DOHH2 (cell line): ENCODE measurements at regions not wholly inside any gene's neighbourhood (a gene's known extent, or its start where the extent isn't known, plus 50 kb on each side); places are given as distances from the start of the nearest gene placed in this dataset.

Source experiments
- EZH2phosphoT487 ChIP-seq: fragments of 200-600 bp; sonication (generic); IDR thresholded peaks from 2 replicates; pipeline ENCODE4 v1.6.1; 2017; ENCODE audit warnings: borderline replicate concordance, mild to moderate bottlenecking, antibody characterized with exemption, low read length, moderate library complexity, mixed read lengths
- TF ChIP-seq, protein P1 (sequence below): fragments of 200-600 bp; sonication (generic); IDR thresholded peaks from one replicate; pipeline ENCODE4 v1.5.1; 2014; ENCODE audit warnings: antibody characterized with exemption, mild to moderate bottlenecking, low read depth, low read length; ENCODE audit not compliant: poor library complexity, severe bottlenecking

DNA sequence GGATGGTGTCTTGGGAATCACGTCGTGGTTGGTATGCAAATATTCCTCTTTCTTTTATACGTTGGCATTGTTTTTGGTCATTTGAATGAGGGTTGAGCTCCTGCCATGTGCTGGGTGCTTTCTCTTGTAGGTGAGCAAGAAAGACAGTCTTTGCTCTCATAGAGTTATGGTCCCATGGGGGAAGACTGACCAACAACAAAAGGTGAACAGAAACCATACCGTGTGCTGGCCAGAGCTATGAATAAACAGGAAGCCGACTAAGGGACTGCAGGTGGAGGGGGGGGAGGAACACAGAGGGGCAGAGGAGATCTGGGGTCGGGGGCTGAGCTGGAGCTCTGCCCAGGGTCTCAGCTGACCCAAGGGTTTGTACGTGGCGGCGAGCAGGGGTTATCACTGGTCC, 245.3 kb downstream of the CTTN start:
- TF ChIP-seq, protein P1, sequence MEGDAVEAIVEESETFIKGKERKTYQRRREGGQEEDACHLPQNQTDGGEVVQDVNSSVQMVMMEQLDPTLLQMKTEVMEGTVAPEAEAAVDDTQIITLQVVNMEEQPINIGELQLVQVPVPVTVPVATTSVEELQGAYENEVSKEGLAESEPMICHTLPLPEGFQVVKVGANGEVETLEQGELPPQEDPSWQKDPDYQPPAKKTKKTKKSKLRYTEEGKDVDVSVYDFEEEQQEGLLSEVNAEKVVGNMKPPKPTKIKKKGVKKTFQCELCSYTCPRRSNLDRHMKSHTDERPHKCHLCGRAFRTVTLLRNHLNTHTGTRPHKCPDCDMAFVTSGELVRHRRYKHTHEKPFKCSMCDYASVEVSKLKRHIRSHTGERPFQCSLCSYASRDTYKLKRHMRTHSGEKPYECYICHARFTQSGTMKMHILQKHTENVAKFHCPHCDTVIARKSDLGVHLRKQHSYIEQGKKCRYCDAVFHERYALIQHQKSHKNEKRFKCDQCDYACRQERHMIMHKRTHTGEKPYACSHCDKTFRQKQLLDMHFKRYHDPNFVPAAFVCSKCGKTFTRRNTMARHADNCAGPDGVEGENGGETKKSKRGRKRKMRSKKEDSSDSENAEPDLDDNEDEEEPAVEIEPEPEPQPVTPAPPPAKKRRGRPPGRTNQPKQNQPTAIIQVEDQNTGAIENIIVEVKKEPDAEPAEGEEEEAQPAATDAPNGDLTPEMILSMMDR = no peak
- no peak for TF ChIP-seq EZH2phosphoT487
